SJCRH30 (cell line): ENCODE measurements at regions not wholly inside any gene's neighbourhood (a gene's known extent, or its start where the extent isn't known, plus 50 kb on each side); places are given as distances from the start of the nearest gene placed in this dataset.

Experiments used
- DNase-seq, 2 experiments: peaks; one replicate each; pipeline ENCODE4 v3.0.0-alpha.2; 2015 to 2020
- H3K27ac ChIP-seq: fragments of 250-450 bp; sonication (Bioruptor Pico); 2 replicates; pipeline ENCODE4 v1.5.1; 2020; ENCODE audit warnings: mild to moderate bottlenecking, moderate library complexity
- H3K27me3 ChIP-seq: fragments of 250-450 bp; sonication (Bioruptor Pico); 2 replicates; pipeline ENCODE4 v1.5.1; 2020; ENCODE audit warnings: mild to moderate bottlenecking, moderate library complexity
- H3K36me3 ChIP-seq: fragments of 250-450 bp; sonication (Bioruptor Pico); 2 replicates; pipeline ENCODE4 v1.5.1; 2020; ENCODE audit warnings: mild to moderate bottlenecking, moderate library complexity
- H3K4me1 ChIP-seq: fragments of 250-450 bp; sonication (Bioruptor Pico); 2 replicates; pipeline ENCODE4 v1.5.1; 2020; ENCODE audit warnings: mild to moderate bottlenecking, moderate library complexity
- H3K4me3 ChIP-seq: fragments of 250-450 bp; sonication (Bioruptor Pico); 2 replicates; pipeline ENCODE4 v1.5.1; 2020; ENCODE audit warnings: mild to moderate bottlenecking, moderate library complexity
- H3K9me3 ChIP-seq: fragments of 250-450 bp; sonication (Bioruptor Pico); replicated peaks from 2 replicates; pipeline ENCODE4 v1.5.1; 2020; ENCODE audit warnings: mild to moderate bottlenecking, moderate library complexity

- no peaks in the 10 kb centered on the region; the same call in 1 of the 2 replicates for H3K9me3 ChIP-seq
- H3K4me3 ChIP-seq, result no peak overlapping the region
- no peaks in the 10 kb centered on the region for H3K4me1 ChIP-seq
- no peaks in the 10 kb centered on the region for H3K36me3 ChIP-seq
- H3K27ac ChIP-seq, result no peak overlapping the region
- H3K27me3 ChIP-seq, result no peaks in the 10 kb centered on the region
- DNase-seq, result no peak
Observed at GRCh38 chr2:217484046-217484445, 518.7 kb downstream of the TNS1 start.

DNA sequence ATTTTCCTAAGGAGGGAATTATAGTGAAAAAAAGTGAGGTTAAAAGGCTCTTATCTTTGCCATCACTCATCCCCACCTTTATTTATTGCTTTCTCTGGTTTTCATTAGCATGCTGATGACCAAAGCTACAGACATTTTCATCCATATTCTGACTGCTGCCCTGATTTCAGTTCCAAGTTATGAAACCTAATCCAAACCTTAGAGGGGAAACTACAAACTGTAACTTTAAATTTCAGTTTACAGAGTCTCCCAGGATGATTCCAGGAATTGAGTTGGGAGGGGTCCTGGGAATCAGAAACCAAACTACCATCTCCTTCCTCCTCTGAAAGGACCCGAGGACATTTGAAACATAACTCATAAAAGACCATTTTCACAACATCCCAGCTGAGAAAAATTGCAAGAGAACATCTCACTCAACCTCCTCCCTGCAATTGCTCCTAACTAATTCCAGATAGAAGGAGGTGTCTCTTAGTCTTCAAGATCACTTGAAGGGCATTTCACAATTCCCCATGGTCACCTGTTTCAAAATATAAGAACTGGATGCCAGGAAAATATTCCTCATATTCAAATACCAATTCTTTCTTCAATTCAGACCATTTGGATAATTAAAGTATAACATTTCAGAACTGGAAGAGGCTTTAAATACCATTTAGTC, 520.6 kb downstream of the TNS1 start:
- Histone ChIP-seq H3K36me3 (no peaks in the 10 kb centered on the region), H3K27me3 (no peaks in the 10 kb centered on the region)

DNA sequence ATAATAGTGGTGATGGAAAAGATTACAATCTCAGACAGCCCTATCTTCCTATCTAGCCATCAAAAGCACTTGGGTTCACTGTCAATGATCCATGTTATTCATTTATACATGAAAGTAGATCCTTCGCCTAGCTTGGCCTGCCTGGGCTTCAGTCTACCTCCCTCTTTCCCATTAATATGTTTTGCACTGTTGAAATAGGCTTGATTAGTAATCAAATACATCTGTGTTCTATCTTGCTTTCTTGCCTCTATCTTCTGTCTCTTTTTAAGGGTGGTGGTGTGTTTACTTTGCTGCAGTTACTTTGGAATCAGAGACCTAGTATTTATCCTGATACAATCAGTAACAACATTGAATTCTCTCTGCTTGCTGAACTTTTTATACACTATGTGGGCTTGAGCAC, 521.2 kb downstream of the TNS1 start:
- no peaks in the 10 kb centered on the region for H3K27me3 ChIP-seq
- H3K27ac ChIP-seq, result no peak overlapping the region
- H3K4me3 ChIP-seq, result no peak overlapping the region
- H3K4me1 ChIP-seq, result no peaks in the 10 kb centered on the region
- no peak for DNase-seq
- no peaks in the 10 kb centered on the region; the same call in 1 of the 2 replicates for H3K9me3 ChIP-seq
- no peaks in the 10 kb centered on the region for H3K36me3 ChIP-seq

More for the DNA sequence above, 520.6 kb downstream of the TNS1 start:
- no peaks in the 10 kb centered on the region; the same call in 1 of the 2 replicates for H3K9me3 ChIP-seq
- H3K4me3 ChIP-seq, result no peak overlapping the region
- DNase-seq, result no peak
- H3K4me1 ChIP-seq, result no peaks in the 10 kb centered on the region
- no peak overlapping the region for H3K27ac ChIP-seq

- Histone ChIP-seq H3K4me1 (no peaks in the 10 kb centered on the region), H3K27ac (no peak overlapping the region), H3K36me3 (no peaks in the 10 kb centered on the region), H3K4me3 (no peak overlapping the region), H3K9me3 (no peaks in the 10 kb centered on the region; the same call in 1 of the 2 replicates), H3K27me3 (no peaks in the 10 kb centered on the region)
- no peak for DNase-seq
Observed at GRCh38 chr2:217479566-217479965, 523.2 kb downstream of the TNS1 start.

GRCh38 chr2:217478831-217479455, 523.9 kb downstream of the TNS1 start:
- Histone ChIP-seq H3K36me3 (no peaks in the 10 kb centered on the region), H3K9me3 (no peaks in the 10 kb centered on the region; the same call in 1 of the 2 replicates), H3K27me3 (no peaks in the 10 kb centered on the region), H3K4me3 (no peak overlapping the region), H3K4me1 (no peaks in the 10 kb centered on the region), H3K27ac (no peak overlapping the region)
- DNase-seq, result no peak

DNA sequence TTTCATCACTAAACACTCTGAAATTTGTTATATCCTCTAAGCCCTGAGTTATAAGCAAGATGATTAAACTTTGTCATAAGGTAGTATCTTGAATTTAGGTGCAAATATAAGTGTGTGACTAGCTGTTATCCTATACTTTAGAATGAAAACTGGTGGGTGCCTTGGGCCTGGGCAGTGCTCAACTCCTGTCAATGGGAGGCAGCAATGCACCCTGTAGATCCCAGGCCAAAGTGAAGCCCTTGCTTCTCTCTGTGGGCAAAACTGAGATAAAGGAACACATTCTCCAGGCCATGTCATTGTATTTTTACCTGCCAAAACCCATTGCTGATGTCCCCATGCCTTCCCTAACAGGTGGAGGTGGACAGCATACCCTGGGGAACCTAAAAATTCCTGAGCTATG, 525.2 kb downstream of the TNS1 start:
- H3K27ac ChIP-seq, result no peak overlapping the region
- no peaks in the 10 kb centered on the region for H3K27me3 ChIP-seq
- H3K36me3 ChIP-seq, result no peaks in the 10 kb centered on the region
- no peaks in the 10 kb centered on the region for H3K4me1 ChIP-seq
- H3K4me3 ChIP-seq, result no peak overlapping the region
- H3K9me3 ChIP-seq, result no peaks in the 10 kb centered on the region; the same call in 1 of the 2 replicates
- no peak for DNase-seq

GRCh38 chr2:217475791-217476190, 527.0 kb downstream of the TNS1 start:
- no peak for DNase-seq
- Histone ChIP-seq H3K9me3 (no peaks in the 10 kb centered on the region; the same call in 1 of the 2 replicates), H3K36me3 (no peaks in the 10 kb centered on the region), H3K27me3 (no peaks in the 10 kb centered on the region), H3K4me1 (no peaks in the 10 kb centered on the region), H3K27ac (no peak overlapping the region), H3K4me3 (no peak overlapping the region)

DNA sequence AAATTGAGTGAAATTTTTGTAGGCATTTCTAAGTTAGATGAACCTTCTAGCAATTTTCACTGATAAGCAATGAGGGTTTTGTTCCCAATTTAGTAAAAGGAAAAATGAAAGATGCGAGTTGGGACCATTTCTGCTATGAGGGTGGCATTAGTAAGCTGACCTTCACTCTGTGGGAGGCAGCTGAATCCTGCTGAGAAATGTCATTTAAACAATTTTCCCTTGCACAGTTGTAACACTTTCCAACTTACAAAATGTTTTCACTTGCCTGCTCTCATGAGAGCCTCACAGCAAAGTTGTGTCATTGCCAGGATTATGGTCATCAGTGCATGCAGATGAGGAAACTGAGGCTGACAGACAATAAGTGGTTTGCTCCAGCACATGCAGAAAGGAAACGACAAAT, 527.7 kb downstream of the TNS1 start:
- Histone ChIP-seq H3K9me3 (no peaks in the 10 kb centered on the region; the same call in 1 of the 2 replicates), H3K36me3 (no peaks in the 10 kb centered on the region), H3K4me3 (no peak overlapping the region), H3K27ac (no peak overlapping the region), H3K27me3 (no peaks in the 10 kb centered on the region), H3K4me1 (no peaks in the 10 kb centered on the region)
- no peak for DNase-seq

DNA sequence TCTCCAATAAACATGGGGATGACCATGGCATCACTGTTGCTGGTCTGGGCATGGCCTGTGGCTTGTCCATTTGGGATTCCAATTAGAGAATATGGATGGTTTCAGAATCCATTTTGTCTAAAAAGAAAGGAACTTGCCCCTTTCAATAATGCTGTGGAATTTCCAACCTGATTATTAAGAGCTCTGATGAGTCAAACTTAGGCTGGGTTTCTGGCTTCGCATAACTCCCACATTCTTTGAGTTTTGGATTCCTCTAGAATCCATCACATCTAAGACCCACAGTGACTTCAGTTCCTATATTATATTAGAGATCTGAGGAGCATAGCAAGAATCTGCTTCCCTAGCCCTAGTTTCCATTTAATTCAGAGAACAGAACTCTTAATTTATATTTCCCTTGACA, 531.5 kb downstream of the TNS1 start:
- H3K27me3 ChIP-seq, result no peaks in the 10 kb centered on the region
- DNase-seq, result no peak
- no peak overlapping the region for H3K4me3 ChIP-seq
- no peaks in the 10 kb centered on the region for H3K4me1 ChIP-seq
- H3K36me3 ChIP-seq, result no peaks in the 10 kb centered on the region
- no peak overlapping the region for H3K27ac ChIP-seq
- H3K9me3 ChIP-seq, result no peaks in the 10 kb centered on the region; the same call in 1 of the 2 replicates

DNA sequence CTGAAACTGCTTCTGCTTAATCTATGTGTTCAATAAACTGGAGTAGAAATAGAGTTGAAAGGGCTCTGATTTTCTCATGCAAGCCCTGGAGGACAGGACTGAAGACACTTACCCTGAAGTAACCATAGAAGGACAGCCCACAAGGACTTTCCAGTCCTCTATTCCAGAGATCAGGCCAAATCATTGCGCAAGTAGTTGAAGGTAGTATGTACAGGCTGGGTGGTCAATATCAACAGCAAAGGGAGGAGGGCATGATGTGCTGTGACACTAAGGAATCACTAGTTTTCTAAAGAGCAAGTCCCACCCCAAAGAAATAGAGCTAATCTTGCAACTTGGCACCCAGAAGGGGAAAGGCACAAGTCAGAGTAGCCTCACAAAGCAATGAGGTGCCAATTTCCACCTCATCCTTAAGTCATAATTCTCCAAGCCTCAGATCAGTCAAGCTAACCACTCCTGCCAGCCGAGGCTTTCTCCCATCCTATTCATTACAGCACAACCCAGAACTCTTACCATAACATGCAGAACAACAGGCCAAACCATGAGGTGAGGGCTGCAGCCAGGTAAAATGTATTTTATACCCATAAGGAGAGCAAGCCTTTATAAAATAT, 533.5 kb downstream of the TNS1 start:
- DNase-seq, result no peak
- no peaks in the 10 kb centered on the region for H3K27me3 ChIP-seq
- no peak overlapping the region for H3K4me3 ChIP-seq

DNA sequence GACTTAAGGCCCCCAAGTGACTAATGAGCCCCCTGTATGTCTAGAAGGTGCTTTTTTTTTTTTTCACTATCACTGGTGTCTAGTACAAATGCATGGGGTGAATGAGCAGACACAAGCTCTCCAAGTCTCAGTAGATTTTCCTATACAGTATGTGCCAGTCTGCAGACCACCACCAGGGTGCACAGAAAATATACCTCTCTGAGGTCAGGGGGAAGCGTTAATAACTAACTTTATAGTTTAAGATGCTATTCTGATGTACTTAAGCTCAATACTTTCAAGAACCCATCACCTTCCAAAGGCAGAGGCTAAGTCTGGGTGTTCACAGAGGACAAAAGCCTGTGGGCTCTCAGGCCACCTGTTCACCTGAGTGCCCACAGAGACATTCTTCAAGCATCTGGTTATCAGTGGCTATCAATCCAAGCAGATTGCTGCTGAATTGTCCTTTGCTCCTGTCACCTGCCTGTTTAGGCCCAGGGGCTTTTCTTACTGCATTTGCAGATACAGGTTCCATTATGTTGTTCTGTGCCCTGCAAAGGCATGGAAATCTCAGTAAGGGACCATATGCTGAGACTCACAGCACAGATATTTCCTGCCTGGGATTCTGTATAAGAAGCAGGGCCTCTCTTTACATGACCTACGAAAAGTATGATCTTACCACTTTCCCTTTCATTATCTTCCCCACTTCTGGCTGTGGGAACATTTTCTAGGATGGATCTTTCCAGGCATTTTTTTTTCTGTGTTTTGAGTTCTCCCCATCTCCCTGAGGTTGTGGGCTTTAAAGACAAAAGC, 534.6 kb downstream of the TNS1 start:
- no peaks in the 10 kb centered on the region for H3K9me3 ChIP-seq
- H3K27me3 ChIP-seq, result no peaks in the 10 kb centered on the region
- DNase-seq, result no peak
- H3K36me3 ChIP-seq, result no peaks in the 10 kb centered on the region
- H3K27ac ChIP-seq, result no peak overlapping the region
- no peaks in the 10 kb centered on the region for H3K4me1 ChIP-seq
- no peak overlapping the region for H3K4me3 ChIP-seq

More for the DNA sequence above, 533.5 kb downstream of the TNS1 start:
- H3K4me1 ChIP-seq, result no peaks in the 10 kb centered on the region
- H3K36me3 ChIP-seq, result no peaks in the 10 kb centered on the region
- H3K27ac ChIP-seq, result no peak overlapping the region
- no peaks in the 10 kb centered on the region for H3K9me3 ChIP-seq

- no peaks in the 10 kb centered on the region for H3K4me1 ChIP-seq
- H3K36me3 ChIP-seq, result no peaks in the 10 kb centered on the region
- H3K27ac ChIP-seq, result no peak overlapping the region
- no peak for DNase-seq
- no peaks in the 10 kb centered on the region for H3K9me3 ChIP-seq
- H3K27me3 ChIP-seq, result no peaks in the 10 kb centered on the region
- H3K4me3 ChIP-seq, result no peak overlapping the region
Observed at GRCh38 chr2:217467331-217467730, 535.5 kb downstream of the TNS1 start.

DNA sequence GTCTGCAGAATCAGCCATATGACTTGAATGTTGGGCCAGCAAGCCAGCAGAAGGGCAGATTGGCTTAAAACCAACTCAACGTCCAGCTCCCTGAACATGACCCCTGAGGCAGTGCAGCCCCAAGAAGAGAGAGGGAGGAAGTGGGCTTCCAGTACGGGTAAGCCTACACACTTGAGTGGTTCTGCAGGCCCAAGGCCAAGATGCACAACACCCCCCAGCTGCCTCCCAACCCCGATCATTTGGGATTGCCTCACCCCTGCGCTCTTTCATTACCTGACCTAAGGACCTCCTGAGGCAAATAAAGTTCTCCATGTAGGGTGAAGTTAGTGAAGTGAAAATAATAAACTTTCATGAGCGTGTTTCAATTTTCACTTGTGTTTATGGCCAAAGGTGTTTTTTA, 536.0 kb downstream of the TNS1 start:
- no peak overlapping the region for H3K4me3 ChIP-seq
- H3K9me3 ChIP-seq, result no peaks in the 10 kb centered on the region
- no peaks in the 10 kb centered on the region for H3K27me3 ChIP-seq
- no peaks in the 10 kb centered on the region for H3K36me3 ChIP-seq
- no peaks in the 10 kb centered on the region for H3K4me1 ChIP-seq
- no peak for DNase-seq
- H3K27ac ChIP-seq, result no peak overlapping the region

DNA sequence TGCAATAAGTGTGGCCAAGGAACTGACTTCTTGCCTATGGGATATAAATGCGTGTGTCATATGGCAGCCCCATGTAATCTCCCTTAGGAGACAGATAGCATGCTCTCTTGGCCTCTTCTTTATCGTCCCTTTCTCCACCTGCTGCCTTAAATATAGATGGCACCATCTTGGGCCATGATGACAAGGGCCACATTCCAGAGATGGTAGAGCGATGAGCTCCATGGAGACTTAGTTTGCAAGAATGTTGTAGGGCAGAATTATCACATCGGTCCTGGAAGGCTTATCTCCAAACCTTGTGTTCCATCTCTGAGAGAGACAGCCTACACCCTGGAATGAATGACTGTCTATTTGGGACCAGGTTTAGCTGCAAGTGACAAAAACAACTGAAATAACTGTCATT, 536.7 kb downstream of the TNS1 start:
- Histone ChIP-seq H3K9me3 (no peaks in the 10 kb centered on the region), H3K4me1 (no peaks in the 10 kb centered on the region), H3K27ac (no peak overlapping the region), H3K4me3 (no peak overlapping the region), H3K27me3 (no peaks in the 10 kb centered on the region), H3K36me3 (no peaks in the 10 kb centered on the region)
- DNase-seq, result no peak

DNA sequence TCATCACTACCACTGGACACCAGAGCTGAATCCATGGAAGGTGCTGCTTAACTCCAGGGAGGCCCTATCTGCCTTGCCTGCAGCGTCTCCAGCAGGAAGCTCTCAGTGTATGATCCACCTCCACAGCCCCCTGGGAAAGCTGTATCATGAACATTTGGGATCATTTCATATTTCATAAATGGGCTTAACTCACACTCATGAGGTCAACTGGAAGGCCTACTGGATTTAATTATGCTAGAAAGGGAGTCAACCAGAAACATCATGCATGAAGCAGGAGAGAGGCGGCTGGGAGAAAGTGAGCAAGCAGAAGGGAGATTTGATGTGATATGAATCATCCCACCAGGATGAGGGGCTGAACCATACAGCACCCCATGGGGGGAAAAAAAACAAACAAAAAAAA, 537.7 kb downstream of the TNS1 start:
- H3K4me1 ChIP-seq, result no peaks in the 10 kb centered on the region
- no peaks in the 10 kb centered on the region for H3K27me3 ChIP-seq
- H3K4me3 ChIP-seq, result no peak overlapping the region
- DNase-seq, result no peak
- no peaks in the 10 kb centered on the region for H3K36me3 ChIP-seq
- H3K27ac ChIP-seq, result no peak overlapping the region
- no peaks in the 10 kb centered on the region for H3K9me3 ChIP-seq
